M059J (cell line): ENCODE measurements at regions not wholly inside any gene's neighbourhood (a gene's known extent, or its start where the extent isn't known, plus 50 kb on each side); places are given as distances from the start of the nearest gene placed in this dataset.

ENCODE experiments used
- DNase-seq: peaks from one replicate; pipeline ENCODE4 v3.0.0-alpha.2; 2012; ENCODE audit warnings: low read depth

DNA sequence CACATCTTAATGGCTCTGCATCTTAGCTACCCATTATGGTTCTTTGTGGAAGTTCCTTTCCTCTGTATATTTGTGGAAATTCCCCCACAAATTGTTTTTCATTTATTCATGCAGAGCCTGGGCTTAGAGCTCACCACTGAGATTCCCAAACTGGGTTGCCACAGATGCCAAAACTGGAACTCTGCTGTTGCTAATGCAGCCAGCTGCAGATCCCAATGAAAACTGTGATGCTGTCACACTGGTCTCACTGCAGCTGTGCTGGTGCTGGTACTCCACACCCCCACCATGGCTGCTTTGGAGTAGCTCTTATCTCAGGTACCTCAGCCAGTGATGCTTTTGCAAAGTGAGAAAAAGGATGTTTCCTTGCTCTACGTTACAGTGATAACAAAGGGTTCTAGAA, 87.7 kb downstream of the DCK start:
- no peak for DNase-seq

DNA sequence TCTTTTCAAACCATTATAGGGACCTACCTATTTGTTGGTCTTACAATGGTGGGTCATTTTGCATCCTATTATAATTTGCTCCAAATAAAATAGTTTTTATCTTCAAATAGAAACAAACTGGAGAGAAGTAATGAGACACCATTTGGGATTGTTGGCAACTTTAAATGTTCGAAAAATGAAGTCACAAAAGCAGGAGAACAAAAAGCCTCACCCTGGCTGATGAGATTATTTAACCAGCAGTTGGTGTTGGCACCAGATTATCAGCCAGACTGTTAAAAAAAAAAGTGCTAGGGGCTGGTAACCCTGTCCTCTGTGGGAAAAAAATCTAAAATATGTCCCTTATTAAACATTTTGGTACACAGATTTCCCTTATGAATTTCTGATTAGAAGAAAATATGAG, 100.3 kb downstream of the DCK start:
- DNase-seq: no peak

DNA sequence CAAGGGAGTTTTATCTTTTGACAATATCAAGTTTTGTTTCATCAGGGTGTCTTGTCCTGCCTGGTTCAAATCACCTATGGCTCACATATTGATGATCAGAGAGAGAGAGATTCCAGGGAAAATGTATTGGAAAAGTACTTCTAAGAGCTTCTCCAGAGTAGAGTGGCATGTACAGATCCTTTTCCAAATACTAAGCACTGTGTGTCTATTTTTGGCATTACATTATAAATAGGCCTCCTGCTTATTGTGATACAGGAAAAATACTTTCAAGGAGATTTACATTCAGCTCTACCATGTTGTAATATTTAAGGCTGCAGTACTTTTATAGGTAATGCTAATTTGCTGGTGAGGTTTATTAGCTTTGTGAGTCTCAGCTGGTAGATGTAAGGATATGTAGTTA, 100.8 kb downstream of the DCK start:
- no peak for DNase-seq

DNA sequence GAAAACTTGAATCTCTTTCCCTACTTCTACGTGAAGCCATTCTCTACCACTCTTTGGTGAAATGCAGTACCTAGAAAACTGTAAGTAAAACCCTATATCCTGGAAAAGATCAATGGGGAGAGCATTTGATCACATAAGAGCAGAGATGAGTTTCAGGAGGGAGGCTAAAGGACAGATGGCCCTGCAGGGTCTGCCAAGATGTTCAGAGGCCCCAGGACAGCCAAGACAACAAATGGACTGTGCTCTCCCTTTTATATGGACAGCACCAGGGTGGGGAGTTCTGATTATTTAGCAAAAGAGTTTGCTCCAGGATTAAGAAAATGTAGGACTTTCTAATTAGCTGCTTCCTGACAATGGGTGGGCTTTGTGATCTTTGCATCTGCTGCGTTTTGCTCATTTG, 101.7 kb downstream of the DCK start:
- DNase-seq: no peak

DNA sequence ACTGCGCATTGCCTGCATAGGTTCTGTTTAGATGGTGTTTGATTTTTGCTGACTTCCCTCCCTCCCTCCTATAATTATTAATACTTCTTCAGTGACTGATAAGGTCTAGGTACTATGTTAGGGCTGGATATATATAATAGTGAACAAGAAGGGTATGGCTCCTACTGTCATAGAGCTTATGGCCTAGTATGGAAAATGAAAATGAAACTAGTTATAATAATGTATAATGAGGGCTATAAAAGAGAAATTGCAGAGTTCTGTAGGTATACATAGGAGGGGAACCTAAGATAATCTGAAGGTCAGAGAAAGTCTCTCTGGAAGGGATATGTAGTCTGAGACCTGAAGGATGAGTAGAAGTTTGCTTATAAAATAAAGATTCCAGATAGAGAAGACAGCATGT, 102.1 kb downstream of the DCK start:
- DNase-seq: no peak

DNA sequence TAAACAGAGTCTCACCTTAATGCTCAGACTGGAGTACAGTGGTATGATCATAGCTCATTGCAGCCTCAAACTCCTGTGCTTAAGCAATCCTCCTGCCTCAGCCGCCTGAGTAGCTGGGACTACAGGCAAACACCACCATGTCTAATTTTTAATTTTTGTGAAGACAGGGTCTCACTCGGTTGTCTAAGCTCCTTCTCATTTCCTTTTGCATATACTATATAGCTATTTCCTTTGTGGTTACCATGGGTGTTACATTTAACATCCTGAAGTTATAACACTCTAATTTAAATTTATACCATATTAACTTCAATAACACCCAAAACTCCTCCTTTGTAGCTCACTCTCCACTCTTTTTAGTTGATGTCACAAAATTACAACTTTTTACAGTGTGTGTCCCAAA, 114.3 kb downstream of the DCK start:
- DNase-seq: no peak

DNA sequence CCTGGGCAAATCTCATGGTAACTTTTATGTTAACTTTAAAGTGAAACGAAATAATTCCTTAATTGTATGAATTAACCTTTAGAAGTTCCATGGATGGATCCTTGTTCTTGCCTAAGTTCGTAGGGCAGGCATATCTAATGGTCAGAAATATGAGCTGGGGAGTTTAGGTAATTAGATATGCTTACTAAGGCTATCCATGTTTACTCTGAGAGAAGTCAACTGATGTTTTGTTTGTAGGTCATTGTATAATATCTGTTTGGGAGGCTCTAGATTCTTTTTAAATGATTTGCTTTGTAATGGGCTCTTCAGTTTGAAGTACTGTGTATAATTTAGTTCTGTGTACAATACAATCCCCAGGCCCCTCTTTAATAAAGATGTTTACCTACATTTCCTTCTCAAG, 117.0 kb downstream of the DCK start:
- no peak for DNase-seq

DNA sequence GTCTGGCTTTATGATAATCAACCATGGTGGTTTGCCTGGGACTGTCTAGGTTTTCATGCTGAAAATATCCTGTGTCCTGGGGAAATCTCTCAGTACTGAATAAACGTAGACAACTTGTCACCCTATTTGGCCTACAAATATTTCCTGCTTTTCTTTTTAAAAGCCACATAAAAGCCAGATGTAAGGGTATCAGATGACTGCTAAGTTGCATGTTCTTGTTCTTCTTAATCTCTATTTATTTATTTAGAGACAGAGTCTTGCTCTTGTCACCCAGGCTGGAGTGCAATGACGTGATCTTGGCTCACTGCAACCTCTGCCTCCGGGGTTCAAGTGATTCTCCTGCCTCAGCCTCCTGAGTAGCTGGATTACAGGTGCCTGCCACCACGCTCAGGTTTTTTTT, 117.7 kb downstream of the DCK start:
- peak; percentile 40 for DNase-seq

DNA sequence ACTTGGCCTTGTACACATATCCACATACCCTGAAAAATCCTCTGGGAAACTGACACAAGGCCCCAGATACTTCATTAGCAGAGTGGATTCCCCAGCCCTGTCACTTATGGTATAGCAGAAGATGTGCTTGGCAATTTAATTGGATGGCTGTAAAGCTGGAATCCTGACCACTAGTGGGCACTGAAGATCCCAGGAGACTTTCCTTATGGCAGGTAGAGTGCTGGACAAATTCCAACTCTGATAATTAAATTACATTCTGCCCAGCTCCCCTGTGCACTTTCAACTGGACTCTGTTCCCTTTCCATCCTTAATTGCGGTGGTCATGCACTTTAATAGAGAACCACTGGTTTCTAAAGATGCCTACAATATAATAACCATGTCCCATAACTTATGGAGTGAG, 119.8 kb downstream of the DCK start:
- no peak for DNase-seq

DNA sequence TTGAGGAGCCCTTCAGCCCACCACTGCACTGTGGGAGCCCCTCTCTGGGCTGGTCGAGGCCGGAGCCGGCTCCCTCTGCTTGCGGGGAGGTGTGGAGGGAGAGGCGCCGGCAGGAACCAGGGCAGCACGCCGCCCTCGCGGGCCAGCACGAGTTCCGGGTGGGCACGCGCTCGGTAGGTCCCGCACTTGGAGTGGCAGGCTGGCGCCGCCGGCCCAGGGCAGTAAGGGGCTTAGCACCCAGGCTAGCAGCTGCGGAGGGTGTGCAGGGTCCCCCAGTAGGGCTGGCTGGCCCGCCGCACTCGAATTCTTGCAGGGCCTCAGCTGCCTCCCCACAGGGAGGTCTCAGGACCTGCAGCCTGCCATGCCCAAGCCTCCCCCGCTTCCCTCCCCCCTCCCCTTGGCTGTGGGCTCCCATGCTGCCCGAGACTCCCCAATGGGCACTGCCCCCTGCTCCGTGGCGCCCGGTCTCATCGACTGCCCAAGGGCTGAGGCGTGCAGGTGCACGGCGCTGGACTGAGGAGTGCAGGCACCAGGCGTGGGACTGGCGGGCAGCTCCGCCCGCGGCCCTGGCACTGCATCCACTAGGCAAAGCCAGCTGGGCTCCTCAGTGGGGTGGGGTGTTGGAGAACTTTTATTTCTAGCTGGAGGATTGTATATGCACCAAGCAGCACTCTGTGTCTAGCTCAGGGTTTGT, 127.5 kb downstream of the DCK start:
- no peak for DNase-seq

DNA sequence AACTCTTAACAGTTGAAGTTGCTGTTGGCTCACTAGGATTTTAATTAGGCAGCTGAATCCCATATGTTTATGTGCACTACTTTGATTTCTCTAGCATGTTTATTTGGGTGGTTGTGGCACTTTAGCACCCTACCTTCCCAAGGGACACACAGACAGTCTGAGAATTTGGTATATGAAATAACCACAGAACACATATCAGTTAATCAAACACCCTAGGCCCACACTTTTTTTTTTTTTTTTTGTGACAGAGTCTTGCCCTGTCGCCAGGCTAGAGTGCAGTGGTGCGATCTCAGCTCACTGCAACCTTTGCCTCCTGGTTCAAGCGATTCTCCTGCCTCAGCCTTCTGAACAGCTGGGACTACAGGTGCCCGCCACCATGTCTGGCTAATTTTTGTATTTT, 130.5 kb downstream of the DCK start:
- no peak for DNase-seq

DNA sequence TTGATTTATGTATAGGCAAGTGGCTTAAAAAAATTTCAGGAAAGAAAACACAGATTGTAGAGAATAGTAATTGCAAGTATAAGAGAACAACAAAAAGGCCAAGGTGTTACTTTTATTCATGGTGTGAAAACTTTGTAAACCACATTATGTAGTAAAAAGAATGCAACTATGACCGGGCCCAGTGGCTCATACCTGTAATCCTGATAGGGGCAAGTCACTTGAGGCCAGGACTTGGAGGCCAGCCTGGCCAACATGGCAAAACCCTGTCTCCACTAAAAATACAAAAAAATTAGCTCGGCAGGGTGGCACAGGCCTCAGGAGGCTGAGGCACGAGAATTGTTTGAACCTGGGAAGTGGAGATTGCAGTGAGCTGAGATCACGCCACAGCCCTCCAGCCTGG, 131.7 kb downstream of the DCK start:
- DNase-seq: no peak

DNA sequence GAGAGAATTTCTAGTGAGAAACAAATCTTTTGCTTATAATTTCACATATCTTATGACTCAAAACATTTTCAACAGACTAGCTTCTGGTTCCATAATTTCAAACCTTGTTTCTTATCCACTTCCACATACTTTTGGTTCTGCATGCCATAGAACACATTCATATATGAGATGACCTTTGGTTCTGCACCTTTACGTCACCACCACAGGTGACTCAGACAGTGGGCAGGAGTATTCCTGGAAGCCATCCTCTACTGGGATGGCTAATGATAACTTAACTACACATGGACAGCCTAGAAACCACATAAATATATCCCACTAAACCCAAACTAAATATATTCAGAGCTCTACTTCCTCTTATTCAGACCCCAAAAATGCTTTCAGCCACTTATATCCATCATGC, 133.3 kb downstream of the DCK start:
- DNase-seq: peak; percentile 93

DNA sequence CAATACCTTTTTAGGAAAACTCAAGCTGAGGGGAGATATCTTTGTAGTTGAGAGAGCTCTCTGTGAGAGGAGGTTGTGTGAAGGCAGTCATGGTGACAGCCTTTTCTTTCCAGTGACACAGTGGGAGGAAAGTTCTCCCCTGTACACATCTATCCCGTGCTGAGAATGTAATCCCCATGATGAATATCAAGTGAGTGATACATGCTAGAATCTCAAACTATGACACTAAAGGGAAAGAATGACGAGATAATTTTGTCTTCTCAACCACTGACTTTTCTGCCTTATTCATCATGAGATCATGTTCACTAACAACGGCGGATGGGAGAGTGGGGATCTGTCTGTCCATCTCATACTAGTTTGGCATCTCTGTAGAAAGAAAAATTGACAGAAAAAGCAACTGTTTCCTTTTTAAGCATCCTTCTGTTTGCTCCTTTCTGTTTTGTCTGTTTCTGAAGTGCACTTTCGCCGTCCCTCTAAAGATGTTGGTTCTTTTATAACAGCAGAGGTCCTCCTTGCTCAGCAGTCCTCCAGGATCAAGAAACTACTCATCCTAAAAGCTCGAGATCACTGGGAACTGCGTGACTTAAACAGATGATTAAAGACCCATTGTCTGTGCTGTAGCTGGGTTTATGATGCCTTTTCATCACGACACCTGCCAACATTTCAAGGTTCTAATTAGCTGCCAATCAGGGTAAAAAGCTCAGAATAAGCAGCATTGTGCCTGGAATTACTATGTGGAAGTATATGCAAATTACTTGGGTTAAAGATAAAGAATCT, 137.6 kb downstream of the DCK start:
- DNase-seq: peak; percentile 70

DNA sequence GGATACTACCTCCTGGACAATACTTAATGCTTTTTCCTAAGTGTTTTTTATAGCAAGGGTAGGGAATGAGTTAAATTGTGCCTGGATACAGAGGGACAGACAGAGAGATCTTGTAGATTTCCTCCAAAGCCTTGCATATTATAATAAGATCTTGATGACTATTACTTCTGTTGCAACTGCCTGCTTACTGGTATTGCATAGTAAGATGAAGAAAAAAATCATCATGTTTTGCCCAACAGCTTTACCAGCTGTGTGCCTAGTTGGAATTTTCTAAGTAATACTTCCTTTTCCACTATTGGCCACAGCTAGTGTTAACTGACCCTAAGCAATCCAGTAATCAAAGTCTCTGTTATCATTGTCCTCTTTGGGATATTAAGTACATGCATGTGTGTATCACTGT, 139.0 kb downstream of the DCK start:
- no peak for DNase-seq

DNA sequence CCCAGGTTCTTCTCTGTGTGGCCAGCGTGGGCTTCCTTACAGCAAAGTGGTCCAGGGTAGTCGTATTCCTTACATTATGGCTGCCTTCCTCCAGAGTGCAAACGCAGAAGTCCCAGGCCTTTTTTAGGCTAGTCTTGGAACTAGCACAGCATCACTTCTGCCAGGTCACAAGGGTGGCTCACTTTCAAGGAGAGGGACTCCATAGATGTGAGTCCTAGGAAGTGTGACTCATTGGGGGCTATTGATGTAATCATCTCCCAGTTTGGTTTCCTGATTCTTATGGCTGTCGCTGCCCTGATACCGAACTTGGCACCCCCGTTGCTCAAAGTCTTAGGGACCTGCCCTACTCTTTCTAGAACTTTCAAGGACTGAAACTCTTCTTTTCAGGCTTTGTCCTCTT, 140.0 kb downstream of the DCK start:
- DNase-seq: peak; percentile 38

DNA sequence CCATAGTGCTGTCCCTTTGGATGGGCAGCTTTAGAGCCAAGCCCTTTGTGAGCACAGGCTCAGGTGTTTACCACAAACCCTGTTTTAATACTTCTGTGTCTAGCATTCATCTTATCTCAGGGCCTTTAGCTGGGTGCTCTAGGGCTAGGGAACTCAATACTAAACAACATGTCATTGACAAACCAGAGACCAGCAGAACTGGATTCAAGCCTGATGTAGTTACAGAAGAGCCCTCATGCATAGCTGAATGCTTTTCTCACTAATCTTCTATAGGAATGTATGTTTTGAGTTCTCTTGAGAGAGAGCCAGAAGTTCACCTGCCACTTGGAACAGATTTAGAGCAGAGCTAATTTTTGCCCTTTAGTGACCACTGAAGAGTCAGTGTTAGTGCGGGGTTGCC, 142.6 kb downstream of the DCK start:
- no peak for DNase-seq

DNA sequence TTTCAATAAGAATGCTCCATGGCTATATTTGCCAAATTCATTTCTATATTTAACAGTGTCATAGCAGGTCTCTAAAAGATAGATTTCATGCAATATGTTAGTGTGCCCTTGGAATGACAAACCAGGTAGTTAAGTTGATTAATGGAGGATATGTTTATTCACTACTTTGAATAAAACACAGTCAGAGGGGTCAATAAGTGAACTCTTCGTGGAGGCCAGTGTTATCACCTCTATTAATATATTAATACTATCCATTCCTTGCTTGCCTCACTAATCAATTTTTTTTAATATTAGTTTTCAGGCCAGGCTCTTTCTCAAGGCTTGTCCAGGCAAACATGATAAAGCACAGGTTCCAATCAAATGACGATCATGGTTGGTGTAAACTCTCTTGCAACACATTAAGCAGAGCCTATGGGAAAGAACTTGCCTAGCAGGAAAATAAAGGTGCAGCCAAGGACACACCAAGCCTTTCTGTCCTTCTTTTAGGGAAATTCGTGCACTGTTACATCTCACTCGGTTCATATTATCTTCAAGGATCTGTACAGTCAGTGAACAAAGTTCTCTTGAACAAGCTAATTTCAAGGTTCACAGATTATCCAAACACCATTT, 144.7 kb downstream of the DCK start:
- DNase-seq: no peak

DNA sequence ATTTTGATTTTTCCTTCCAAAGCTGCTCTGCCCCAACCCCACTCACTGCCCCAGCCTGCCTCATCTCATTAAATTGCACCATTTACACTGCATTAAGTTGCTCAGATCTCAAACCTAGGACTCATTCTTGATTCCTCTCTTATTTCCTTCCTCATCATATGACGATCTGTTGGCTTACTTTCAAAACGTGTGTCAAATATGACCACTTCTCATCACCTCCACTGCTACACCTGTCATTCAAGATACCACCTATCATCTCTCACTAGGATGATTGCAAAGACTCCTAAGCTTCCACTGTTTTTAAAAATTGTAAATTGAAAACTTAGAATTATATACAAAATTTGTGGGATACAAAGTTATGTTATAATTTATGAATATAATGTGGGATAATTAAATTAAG, 147.1 kb downstream of the DCK start:
- DNase-seq: no peak

DNA sequence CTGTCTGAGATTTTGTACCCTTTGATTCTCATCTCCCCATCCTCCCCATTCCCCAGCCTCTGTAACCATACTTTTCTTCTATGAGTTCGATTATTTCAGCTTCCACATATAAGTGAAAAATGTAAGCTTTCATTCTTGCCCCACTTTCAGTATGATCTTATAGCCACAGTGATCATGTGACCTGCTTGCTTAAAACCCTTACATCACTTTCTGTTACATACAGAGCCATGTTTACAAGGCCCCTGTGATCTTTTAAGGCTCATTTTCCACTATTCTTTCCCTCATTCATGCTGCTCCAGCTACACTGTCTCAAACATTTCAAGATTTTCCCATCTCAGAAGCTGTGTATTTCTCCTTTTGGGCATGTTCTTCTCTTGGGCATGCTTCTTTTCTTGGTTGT, 147.7 kb downstream of the DCK start:
- no peak for DNase-seq

DNA sequence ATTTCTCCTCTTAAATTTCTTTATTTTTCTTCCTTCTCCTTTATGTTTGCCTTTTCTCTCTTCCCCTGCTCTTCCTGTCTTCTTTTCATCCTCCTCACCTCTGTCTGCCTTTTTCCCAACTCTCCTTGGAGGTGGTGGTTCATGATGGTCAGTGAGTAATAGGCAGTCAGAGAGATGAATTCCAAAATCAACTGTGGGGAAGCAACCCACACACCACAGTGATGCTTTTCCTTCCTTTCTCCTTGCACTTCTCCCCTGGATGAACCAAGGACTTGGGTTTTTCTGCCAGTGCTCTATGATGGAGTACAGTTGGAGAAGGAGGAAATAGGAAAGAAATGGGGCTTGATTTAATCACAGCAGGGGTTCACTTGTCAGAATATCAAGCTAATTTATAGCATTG, 153.8 kb downstream of the DCK start:
- DNase-seq: peak; percentile 16

DNA sequence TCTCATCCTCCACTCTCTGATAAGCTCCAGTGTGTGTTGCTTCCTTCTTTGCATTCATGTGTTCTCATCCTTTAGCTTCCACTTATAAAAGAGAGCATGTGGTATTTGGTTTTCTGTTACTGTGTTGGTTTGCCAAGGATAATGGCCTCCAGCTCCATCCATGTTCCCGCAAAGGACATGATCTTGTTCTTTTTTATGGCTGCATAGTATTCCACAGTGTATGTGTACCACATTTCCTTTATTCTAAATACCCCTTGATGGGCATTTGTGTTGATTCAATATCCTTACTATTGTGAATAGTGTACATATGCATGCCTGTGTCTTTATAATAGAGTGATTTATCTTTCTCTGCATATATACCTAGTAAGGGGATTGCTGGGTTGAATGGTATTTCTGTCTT, 155.1 kb downstream of the DCK start:
- no peak for DNase-seq

DNA sequence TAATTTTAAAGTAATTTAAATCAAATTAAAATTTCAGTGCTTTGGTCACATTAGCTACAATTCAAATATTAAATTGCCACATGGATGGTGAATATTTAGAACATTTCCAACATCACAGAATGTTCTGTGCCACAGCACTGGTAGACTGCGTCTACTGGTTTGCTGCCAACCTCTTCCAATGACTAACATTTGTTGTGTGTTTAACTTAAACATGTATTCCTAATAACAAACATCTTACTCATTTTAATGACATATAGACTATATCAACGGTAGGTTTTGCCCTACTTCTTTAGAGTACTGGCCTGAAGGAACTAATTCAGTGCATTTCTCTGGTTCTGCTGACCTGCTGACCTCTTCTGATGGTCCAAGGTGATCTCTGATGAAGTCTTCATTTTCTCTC, 157.6 kb downstream of the DCK start:
- no peak for DNase-seq
